ENCODE measurements at regions not wholly inside any gene's neighbourhood (a gene's known extent, or its start where the extent isn't known, plus 50 kb on each side); places are given as distances from the start of the nearest gene placed in this dataset.

DNA sequence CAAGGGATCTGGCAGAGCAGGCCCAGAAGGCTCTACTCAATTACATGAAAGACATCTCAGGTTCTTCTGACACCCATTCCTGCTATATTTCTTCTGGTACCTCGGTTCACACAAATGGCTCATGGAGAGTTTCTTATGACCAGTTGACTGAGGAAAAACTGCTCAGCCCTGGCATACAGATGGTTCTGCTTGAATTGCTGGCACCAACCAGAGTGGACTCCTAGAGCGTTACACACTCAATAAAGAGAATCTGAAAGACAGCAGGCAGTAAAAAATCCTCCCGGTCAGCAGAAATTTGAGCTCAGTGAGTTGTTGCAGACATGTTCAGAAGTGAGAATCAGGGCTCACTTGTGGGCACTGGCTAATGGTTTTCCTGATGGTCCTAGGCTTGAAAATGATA is 434.4 kb downstream of the TCERG1L start:
- Histone ChIP-seq H3K27me3 (ENCODE audit: insufficient read depth, low read length) (no peaks in the 10 kb centered on the region), H3K4me3 (ENCODE audit: low read length in 2 of 2) (no peak overlapping the region), H3K27ac (ENCODE audit: low read depth, low read length) (no peak overlapping the region), H3K4me1 (ENCODE audit: insufficient read depth, low read length) (no peaks in the 10 kb centered on the region), H3K9me3 (ENCODE audit: control insufficient read depth in 1 of 2, low read length in 2 of 2) (no peaks in the 10 kb centered on the region), H3K36me3 (ENCODE audit: insufficient read depth, low read length) (no peaks in the 10 kb centered on the region)
- H3K36me3 Mint-ChIP-seq: no peaks in the 10 kb centered on the region
- H3K4me3 Mint-ChIP-seq: no peak overlapping the region
- no peaks in the 10 kb centered on the region for H3K27me3 Mint-ChIP-seq
- intact Hi-C loops (cut with micrococcal nuclease): no loop called here
- CTCF ChIA-PET (ENCODE audit: partially characterized antibody): no interaction called here
- DNase-seq: no peak
- POLR2A ChIA-PET (ENCODE audit: partially characterized antibody): no interaction called here
- H3K27ac Mint-ChIP-seq: peak overlapping the region in 1 of 7 donors; percentile 14
- no peaks in the 10 kb centered on the region for H3K4me1 Mint-ChIP-seq
- peaks cover 0 to 12% (median 0%) of the 10 kb centered on the region in 8 donors for H3K9me3 Mint-ChIP-seq

GRCh38 chr10:130878131-130878530 is 433.4 kb downstream of the TCERG1L start:
- H3K36me3 Mint-ChIP-seq: no peaks in the 10 kb centered on the region
- Histone ChIP-seq H3K36me3 (ENCODE audit: insufficient read depth, low read length) (no peaks in the 10 kb centered on the region), H3K9me3 (ENCODE audit: control insufficient read depth in 1 of 2, low read length in 2 of 2) (no peaks in the 10 kb centered on the region), H3K4me1 (ENCODE audit: insufficient read depth, low read length) (no peaks in the 10 kb centered on the region), H3K27me3 (ENCODE audit: insufficient read depth, low read length) (no peaks in the 10 kb centered on the region), H3K4me3 (ENCODE audit: low read length in 2 of 2) (no peak overlapping the region), H3K27ac (ENCODE audit: low read depth, low read length) (no peak overlapping the region)
- H3K27ac Mint-ChIP-seq: no peak overlapping the region
- ChIA-PET POLR2A (ENCODE audit: partially characterized antibody) (no interaction called here), CTCF (ENCODE audit: partially characterized antibody) (no interaction called here)
- no peaks in the 10 kb centered on the region for H3K4me1 Mint-ChIP-seq
- no peak overlapping the region for H3K4me3 Mint-ChIP-seq
- H3K27me3 Mint-ChIP-seq: no peaks in the 10 kb centered on the region
- intact Hi-C loops (cut with micrococcal nuclease): no loop called here
- DNase-seq: no peak
- H3K9me3 Mint-ChIP-seq: peaks cover 0 to 12% (median 0%) of the 10 kb centered on the region in 8 donors

GRCh38 chr10:130882906-130883305 is 428.6 kb downstream of the TCERG1L start:
- DNase-seq: no peak
- H3K27ac ChIP-seq (ENCODE audit: low read depth, low read length): no peak overlapping the region
- H3K36me3 ChIP-seq (ENCODE audit: insufficient read depth, low read length): no peaks in the 10 kb centered on the region
- Mint-ChIP-seq H3K4me3 (no peak overlapping the region), H3K27me3 (peaks cover 0 to 2% of the 10 kb centered on the region in 2 donors), H3K36me3 (no peaks in the 10 kb centered on the region), H3K9me3 (peaks cover 0 to 4% (median 0%) of the 10 kb centered on the region in 8 donors), H3K4me1 (no peaks in the 10 kb centered on the region), H3K27ac (no peak overlapping the region)
- H3K9me3 ChIP-seq (ENCODE audit: control insufficient read depth in 1 of 2, low read length in 2 of 2): no peaks in the 10 kb centered on the region
- ChIA-PET CTCF (ENCODE audit: partially characterized antibody) (no interaction called here), POLR2A (ENCODE audit: partially characterized antibody) (no interaction called here)
- H3K27me3 ChIP-seq (ENCODE audit: insufficient read depth, low read length): no peaks in the 10 kb centered on the region
- H3K4me1 ChIP-seq (ENCODE audit: insufficient read depth, low read length): no peaks in the 10 kb centered on the region
- no peak overlapping the region for H3K4me3 ChIP-seq (ENCODE audit: low read length in 2 of 2)
- intact Hi-C loops (cut with micrococcal nuclease): no loop called here

DNA sequence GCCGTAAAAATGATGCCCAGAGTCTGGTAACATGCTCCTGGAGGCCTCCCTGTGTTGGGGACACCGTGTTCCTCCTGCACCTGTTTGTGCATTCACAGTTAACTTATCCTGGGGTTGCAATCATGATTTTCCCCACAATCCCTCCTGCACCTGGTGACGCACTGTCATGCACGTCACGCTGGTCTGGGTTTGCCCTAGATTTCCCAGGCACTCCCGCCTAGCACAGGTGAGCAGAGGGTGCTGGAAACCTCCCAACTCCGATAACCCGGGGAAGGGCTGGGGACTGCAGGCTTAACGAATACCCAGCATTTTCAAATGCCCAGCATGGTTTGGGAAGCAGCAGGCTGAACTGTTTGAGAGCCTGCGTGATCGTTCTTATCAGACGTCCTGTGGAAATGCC is 427.1 kb downstream of the TCERG1L start:
- Mint-ChIP-seq H3K4me1 (no peaks in the 10 kb centered on the region), H3K9me3 (peaks cover 0 to 4% (median 0%) of the 10 kb centered on the region in 8 donors), H3K36me3 (no peaks in the 10 kb centered on the region), H3K27me3 (peaks cover 0 to 2% of the 10 kb centered on the region in 2 donors), H3K27ac (no peak overlapping the region), H3K4me3 (no peak overlapping the region)
- Histone ChIP-seq H3K9me3 (ENCODE audit: control insufficient read depth in 1 of 2, low read length in 2 of 2) (no peaks in the 10 kb centered on the region), H3K27ac (ENCODE audit: low read depth, low read length) (no peak overlapping the region), H3K4me3 (ENCODE audit: low read length in 2 of 2) (no peak overlapping the region), H3K27me3 (ENCODE audit: insufficient read depth, low read length) (no peaks in the 10 kb centered on the region), H3K36me3 (ENCODE audit: insufficient read depth, low read length) (no peaks in the 10 kb centered on the region), H3K4me1 (ENCODE audit: insufficient read depth, low read length) (no peaks in the 10 kb centered on the region)
- no peak for DNase-seq
- intact Hi-C loops (cut with micrococcal nuclease): no loop called here
- ChIA-PET CTCF (ENCODE audit: partially characterized antibody) (no interaction called here), POLR2A (ENCODE audit: partially characterized antibody) (no interaction called here)

- ChIA-PET POLR2A (ENCODE audit: partially characterized antibody) (no interaction called here), CTCF (ENCODE audit: partially characterized antibody) (no interaction called here)
- Mint-ChIP-seq H3K4me1 (no peaks in the 10 kb centered on the region), H3K27me3 (peaks cover 0 to 2% of the 10 kb centered on the region in 2 donors), H3K4me3 (no peak overlapping the region), H3K9me3 (peaks cover 0 to 4% (median 0%) of the 10 kb centered on the region in 8 donors), H3K27ac (no peak overlapping the region), H3K36me3 (no peaks in the 10 kb centered on the region)
- H3K4me1 ChIP-seq (ENCODE audit: insufficient read depth, low read length): no peaks in the 10 kb centered on the region
- no peaks in the 10 kb centered on the region for H3K27me3 ChIP-seq (ENCODE audit: insufficient read depth, low read length)
- H3K27ac ChIP-seq (ENCODE audit: low read depth, low read length): no peak overlapping the region
- DNase-seq: no peak
- H3K36me3 ChIP-seq (ENCODE audit: insufficient read depth, low read length): no peaks in the 10 kb centered on the region
- intact Hi-C loops (cut with micrococcal nuclease): no loop called here
- no peak overlapping the region for H3K4me3 ChIP-seq (ENCODE audit: low read length in 2 of 2)
- H3K9me3 ChIP-seq (ENCODE audit: control insufficient read depth in 1 of 2, low read length in 2 of 2): no peaks in the 10 kb centered on the region
These were observed 426.4 kb downstream of the TCERG1L start for GRCh38 chr10:130885021-130885655.

GRCh38 chr10:130887170-130887569 is 424.4 kb downstream of the TCERG1L start:
- Mint-ChIP-seq H3K27ac (no peak overlapping the region), H3K4me3 (no peak overlapping the region), H3K36me3 (no peaks in the 10 kb centered on the region), H3K4me1 (no peaks in the 10 kb centered on the region), H3K9me3 (peaks cover 0 to 2% (median 0%) of the 10 kb centered on the region in 8 donors), H3K27me3 (peaks cover 0 to 2% of the 10 kb centered on the region in 2 donors)
- no peaks in the 10 kb centered on the region for H3K27me3 ChIP-seq (ENCODE audit: insufficient read depth, low read length)
- H3K4me1 ChIP-seq (ENCODE audit: insufficient read depth, low read length): no peaks in the 10 kb centered on the region
- H3K9me3 ChIP-seq (ENCODE audit: control insufficient read depth in 1 of 2, low read length in 2 of 2): no peaks in the 10 kb centered on the region
- H3K27ac ChIP-seq (ENCODE audit: low read depth, low read length): no peak overlapping the region
- DNase-seq: no peak
- H3K36me3 ChIP-seq (ENCODE audit: insufficient read depth, low read length): no peaks in the 10 kb centered on the region
- intact Hi-C loops (cut with micrococcal nuclease): no loop called here
- ChIA-PET POLR2A (ENCODE audit: partially characterized antibody) (no interaction called here), CTCF (ENCODE audit: partially characterized antibody) (no interaction called here)
- no peak overlapping the region for H3K4me3 ChIP-seq (ENCODE audit: low read length in 2 of 2)

- CTCF ChIA-PET (ENCODE audit: partially characterized antibody): no interaction called here
- no peaks in the 10 kb centered on the region for H3K4me1 Mint-ChIP-seq
- intact Hi-C loops (cut with micrococcal nuclease): no loop called here
These were observed 423.0 kb downstream of the TCERG1L start for GRCh38 chr10:130888493-130888892.

GRCh38 chr10:130889240-130889639 is 422.3 kb downstream of the TCERG1L start:
- no peak for DNase-seq
- Histone ChIP-seq H3K9me3 (ENCODE audit: control insufficient read depth in 1 of 2, low read length in 2 of 2) (no peaks in the 10 kb centered on the region), H3K27me3 (ENCODE audit: insufficient read depth, low read length) (no peaks in the 10 kb centered on the region), H3K4me3 (ENCODE audit: low read length in 2 of 2) (no peak overlapping the region), H3K4me1 (ENCODE audit: insufficient read depth, low read length) (no peaks in the 10 kb centered on the region), H3K36me3 (ENCODE audit: insufficient read depth, low read length) (no peaks in the 10 kb centered on the region), H3K27ac (ENCODE audit: low read depth, low read length) (no peak overlapping the region)
- peaks cover 0 to 2% (median 0%) of the 10 kb centered on the region in 8 donors for H3K9me3 Mint-ChIP-seq
- no peak overlapping the region for H3K4me3 Mint-ChIP-seq
- CTCF ChIA-PET (ENCODE audit: partially characterized antibody): no interaction called here
- intact Hi-C loops (cut with micrococcal nuclease): no loop called here
- no peaks in the 10 kb centered on the region for H3K36me3 Mint-ChIP-seq
- H3K27ac Mint-ChIP-seq: no peak overlapping the region
- H3K27me3 Mint-ChIP-seq: peaks cover 0 to 2% of the 10 kb centered on the region in 2 donors
- no peaks in the 10 kb centered on the region for H3K4me1 Mint-ChIP-seq
- POLR2A ChIA-PET (ENCODE audit: partially characterized antibody): no interaction called here

More at GRCh38 chr10:130888493-130888892, 423.0 kb downstream of the TCERG1L start:
- no peak for DNase-seq
- H3K9me3 Mint-ChIP-seq: peaks cover 0 to 2% (median 0%) of the 10 kb centered on the region in 8 donors
- Histone ChIP-seq H3K9me3 (ENCODE audit: control insufficient read depth in 1 of 2, low read length in 2 of 2) (no peaks in the 10 kb centered on the region), H3K27ac (ENCODE audit: low read depth, low read length) (no peak overlapping the region), H3K4me3 (ENCODE audit: low read length in 2 of 2) (no peak overlapping the region), H3K36me3 (ENCODE audit: insufficient read depth, low read length) (no peaks in the 10 kb centered on the region), H3K4me1 (ENCODE audit: insufficient read depth, low read length) (no peaks in the 10 kb centered on the region), H3K27me3 (ENCODE audit: insufficient read depth, low read length) (no peaks in the 10 kb centered on the region)
- H3K27ac Mint-ChIP-seq: no peak overlapping the region
- H3K27me3 Mint-ChIP-seq: peaks cover 0 to 2% of the 10 kb centered on the region in 2 donors
- POLR2A ChIA-PET (ENCODE audit: partially characterized antibody): no interaction called here
- H3K4me3 Mint-ChIP-seq: no peak overlapping the region
- H3K36me3 Mint-ChIP-seq: no peaks in the 10 kb centered on the region

Data from CD4-positive, alpha-beta memory T cell (primary cell).